Germinal center (tissue), 1 donor: ENCODE measurements at regions not wholly inside any gene's neighbourhood (a gene's known extent, or its start where the extent isn't known, plus 50 kb on each side); places are given as distances from the start of the nearest gene placed in this dataset.
"Not testable (repeated sequence)": the region's sequence is repeated elsewhere in the genome, so short reads cannot be mapped to it uniquely, and the experiment has no call there.

Experiments
- DNase-seq: peaks from one replicate; pipeline ENCODE4 v3.0.0; 2012; ENCODE audit warnings: mixed read lengths, low spot score

GRCh38 chr1:146411923-146412322 lies 183.1 kb upstream of the NOTCH2NLA start:
- DNase-seq: not testable (repeated sequence)

GRCh38 chr1:146409817-146410441 lies 181.1 kb upstream of the NOTCH2NLA start:
- not testable (repeated sequence) for DNase-seq

GRCh38 chr1:146409116-146409801 lies 180.4 kb upstream of the NOTCH2NLA start:
- not testable (repeated sequence) for DNase-seq

GRCh38 chr1:146401281-146401825 lies 172.5 kb upstream of the NOTCH2NLA start:
- not testable (repeated sequence) for DNase-seq

GRCh38 chr1:146400173-146401121 lies 171.6 kb upstream of the NOTCH2NLA start:
- not testable (repeated sequence) for DNase-seq

GRCh38 chr1:146399225-146399624 lies 170.4 kb upstream of the NOTCH2NLA start:
- DNase-seq: not testable (repeated sequence)

GRCh38 chr1:146396801-146397200 lies 168.0 kb upstream of the NOTCH2NLA start:
- DNase-seq: not testable (repeated sequence)

GRCh38 chr1:146396242-146396641 lies 167.4 kb upstream of the NOTCH2NLA start:
- DNase-seq: not testable (repeated sequence)

- DNase-seq: not testable (repeated sequence)
These were observed 165.0 kb upstream of the NOTCH2NLA start for GRCh38 chr1:146393796-146394195.

- DNase-seq: not testable (repeated sequence)
These were observed 164.3 kb upstream of the NOTCH2NLA start for GRCh38 chr1:146393154-146393553.

- not testable (repeated sequence) for DNase-seq
These were observed 160.4 kb upstream of the NOTCH2NLA start for GRCh38 chr1:146389178-146389577.

GRCh38 chr1:146387750-146388469 lies 159.1 kb upstream of the NOTCH2NLA start:
- DNase-seq: not testable (repeated sequence)

- DNase-seq: peak; percentile 31
These were observed 158.3 kb upstream of the NOTCH2NLA start for GRCh38 chr1:146386851-146387749.

GRCh38 chr1:146381196-146381595 lies 152.4 kb upstream of the NOTCH2NLA start:
- DNase-seq: not testable (repeated sequence)

GRCh38 chr1:146376708-146377496 lies 148.1 kb upstream of the NOTCH2NLA start:
- DNase-seq: peak; percentile 53

- DNase-seq: not testable (repeated sequence)
These were observed 147.5 kb upstream of the NOTCH2NLA start for GRCh38 chr1:146376309-146376707.

GRCh38 chr1:146375108-146375507 lies 146.3 kb upstream of the NOTCH2NLA start:
- DNase-seq: not testable (repeated sequence)

- DNase-seq: not testable (repeated sequence)
These were observed 141.1 kb upstream of the NOTCH2NLA start for GRCh38 chr1:146369940-146370339.

GRCh38 chr1:146355373-146355772 lies 126.6 kb upstream of the NOTCH2NLA start:
- DNase-seq: not testable (repeated sequence)
